NCI-H446 treated with DMSO at 0.1 percent for 48 hours (cell line): ENCODE measurements at regions not wholly inside any gene's neighbourhood (a gene's known extent, or its start where the extent isn't known, plus 50 kb on each side); places are given as distances from the start of the nearest gene placed in this dataset.

Experiments used
- DNase-seq: peaks from one replicate; lab custom pipeline; 2025; lab: John Stamatoyannopoulos, UW

DNA sequence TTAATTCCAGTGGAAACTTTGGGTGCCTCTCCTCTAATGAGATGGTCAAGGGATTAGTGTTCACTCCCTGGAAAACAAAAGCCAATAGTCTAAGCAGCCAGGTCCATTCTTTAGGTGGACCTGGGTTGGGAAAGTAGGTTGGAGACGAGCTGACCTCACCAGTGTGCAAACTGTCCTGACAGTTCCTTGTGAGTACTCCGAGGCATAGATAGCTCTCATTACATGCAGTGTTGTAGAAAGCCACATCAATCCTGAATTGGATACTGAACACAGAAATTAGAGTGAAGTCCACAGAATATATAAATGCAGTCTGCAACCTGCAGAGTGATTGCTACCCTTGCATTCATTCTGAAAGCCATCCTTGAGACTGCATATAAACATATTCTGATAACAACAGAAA is 675.1 kb upstream of the CXADR start:
- no peak for DNase-seq

DNA sequence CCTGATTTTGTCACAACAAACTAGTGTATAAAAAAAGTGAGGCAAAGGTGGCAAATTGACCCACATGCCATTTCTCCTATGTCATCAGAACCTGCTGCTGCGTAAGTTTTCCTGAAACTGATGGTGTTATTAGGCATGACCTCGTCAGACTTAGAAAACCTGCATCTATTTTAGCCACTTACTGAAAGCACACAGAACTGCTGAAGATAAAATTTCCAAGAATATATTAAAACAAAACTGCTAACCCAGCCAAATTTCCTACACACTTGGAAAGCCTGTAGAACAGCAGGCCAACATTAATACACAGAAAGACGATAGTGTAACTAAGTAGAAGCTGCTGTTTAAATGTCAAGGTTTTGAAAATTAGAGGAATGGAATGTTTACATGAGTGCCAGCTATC is 674.5 kb upstream of the CXADR start:
- peak; percentile 36 for DNase-seq

DNA sequence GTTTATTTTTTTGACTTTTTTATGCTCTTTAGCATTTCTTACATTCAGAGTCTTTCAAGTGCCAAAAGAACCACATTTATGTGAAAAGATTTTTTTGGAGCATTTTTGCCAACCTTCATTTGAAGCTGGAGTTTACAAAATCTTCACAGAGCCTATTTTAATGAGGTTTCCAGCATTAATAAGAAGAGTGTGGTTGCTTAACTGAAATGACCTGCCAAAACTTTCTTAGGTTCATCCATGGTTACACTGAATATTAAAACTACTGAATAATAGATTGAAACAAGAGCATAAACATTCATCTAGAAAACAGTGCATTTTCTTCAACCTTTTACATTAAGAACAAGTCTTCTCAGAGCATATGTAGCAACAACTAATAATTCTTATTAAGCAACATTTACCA is 672.3 kb upstream of the CXADR start:
- no peak for DNase-seq

DNA sequence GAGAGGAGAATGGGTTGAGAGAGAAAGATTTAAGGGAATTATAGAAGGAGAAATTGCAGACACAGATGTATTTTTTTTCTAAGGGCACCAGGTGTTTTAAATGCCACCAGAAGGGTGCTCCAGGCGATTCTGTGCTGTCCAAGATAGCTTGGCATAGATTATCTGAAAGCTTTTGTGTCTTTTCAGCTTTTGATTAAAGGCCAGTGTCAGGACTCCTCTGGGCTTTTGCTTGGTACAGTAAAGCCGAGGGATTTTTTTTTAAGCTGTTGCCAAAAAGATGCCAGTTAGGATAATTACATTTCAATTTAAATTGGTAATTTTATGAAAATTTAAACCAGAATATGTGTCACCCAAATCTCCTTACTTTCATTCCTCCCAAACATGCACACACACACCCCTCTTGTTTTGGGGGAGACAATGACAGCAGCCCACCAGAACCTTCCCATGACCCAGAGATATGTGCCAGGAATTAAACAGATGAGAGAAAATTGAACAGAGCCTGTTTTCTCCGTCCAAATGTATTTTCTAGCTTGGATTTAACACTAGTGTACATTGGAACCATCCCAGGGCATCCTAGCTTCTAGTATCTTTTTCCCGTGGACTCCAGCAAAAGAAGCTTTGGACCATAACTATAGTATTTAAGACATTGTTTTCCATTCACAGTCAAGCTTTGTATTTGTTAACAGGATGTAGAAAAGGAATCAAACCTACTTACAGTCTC is 670.7 kb upstream of the CXADR start:
- DNase-seq = peak; percentile 43

DNA sequence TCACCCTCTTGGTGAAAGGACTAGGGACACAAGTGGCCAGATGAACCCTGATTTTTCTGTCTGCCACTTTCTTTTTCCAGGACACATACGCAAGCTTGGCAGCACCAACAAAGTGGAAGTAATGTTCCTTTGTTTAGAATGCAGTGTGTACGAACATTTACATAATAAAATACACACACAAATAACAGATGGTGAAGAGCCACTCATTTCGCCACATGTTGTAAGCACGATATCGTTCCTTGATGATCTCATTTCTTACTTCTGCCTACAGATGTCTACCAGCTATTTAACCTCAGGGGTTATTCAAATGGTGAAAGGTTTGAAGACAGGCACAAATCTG is 670.2 kb upstream of the CXADR start:
- peak; percentile 53 for DNase-seq

DNA sequence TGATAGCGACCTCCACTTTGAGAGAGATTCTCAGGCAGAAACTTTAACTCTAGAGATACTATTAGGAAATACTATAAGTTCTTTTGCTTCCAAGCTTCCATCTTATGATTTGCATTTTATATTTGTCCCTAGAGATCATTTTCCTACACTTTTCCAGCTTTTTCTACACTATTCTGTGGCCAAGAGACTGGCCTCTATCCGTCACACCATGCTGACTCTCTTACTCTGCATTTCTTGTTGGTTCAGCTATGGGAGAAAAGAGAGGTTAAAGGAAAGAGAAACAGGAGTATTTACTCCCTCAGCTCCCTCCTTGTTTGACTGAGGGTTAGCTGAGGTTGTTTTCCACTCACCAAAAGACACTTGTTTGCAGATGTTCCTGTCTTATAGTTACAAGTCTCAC is 665.6 kb upstream of the CXADR start:
- no peak for DNase-seq

DNA sequence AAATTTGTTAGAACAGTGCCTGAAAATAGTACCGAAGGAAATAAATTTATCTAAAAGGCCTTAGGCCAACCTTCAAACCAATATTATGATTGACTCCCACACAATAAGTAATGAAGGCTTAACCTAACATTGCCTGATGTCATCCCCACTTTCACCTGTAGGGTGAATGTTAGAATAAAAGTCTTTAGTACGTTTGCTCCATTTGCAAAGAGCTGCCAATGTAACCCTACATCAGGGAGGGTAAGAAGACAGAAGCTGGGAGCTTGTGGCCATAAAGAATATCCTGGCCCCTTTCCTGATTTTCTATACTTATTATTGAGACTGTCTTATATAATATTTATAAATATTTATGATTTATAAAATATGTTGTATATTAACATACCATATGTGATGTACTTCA is 661.8 kb upstream of the CXADR start:
- no peak for DNase-seq

DNA sequence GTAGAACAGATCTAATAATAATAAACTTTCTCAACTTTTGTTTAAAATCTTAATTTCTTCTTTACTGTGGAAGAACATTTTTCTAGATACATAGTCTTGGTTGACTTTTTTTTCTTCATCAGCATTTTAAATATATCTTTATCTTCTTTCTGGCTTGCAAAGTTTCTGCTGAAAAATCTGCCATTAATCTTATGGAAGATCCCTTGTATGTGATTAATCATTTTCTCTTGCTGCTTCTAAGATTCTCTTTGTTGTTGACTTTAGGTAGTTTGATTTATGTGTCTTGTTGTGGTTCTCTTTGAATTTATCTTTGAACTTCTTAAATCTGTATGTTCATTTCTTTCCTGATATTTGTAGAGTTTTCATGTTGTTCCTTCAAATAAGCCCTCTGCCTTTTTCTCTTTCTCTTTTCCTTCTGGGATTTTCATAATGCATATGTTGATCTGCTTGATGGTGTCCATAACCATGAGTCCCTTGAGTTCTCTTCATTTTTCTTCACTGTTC is 657.6 kb upstream of the CXADR start:
- DNase-seq = no peak

DNA sequence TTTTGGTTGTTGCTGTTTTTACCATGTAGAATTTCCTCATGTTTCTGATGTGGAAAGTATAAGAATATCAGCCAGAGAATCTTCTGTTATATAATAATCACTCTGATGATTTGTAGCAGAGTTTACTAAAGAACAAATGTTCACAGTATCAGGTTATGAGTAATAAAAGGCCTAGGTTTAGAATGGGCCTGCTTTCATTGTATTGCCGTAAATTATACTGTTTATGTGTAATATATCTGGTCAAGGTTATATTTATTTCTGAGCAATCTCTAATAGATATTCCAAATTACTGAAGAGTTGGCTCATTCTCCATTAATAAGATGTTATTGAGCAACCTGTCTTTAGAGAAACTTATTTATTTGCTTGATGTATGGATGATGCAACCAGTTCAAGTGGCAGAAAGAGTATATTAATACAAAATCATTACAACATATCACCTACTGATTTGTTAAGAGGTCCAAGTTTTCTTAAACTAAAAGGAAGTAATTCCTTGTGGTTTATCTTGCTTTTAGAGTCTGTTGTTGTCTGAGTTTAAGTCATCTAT is 649.4 kb upstream of the CXADR start:
- DNase-seq = no peak

DNA sequence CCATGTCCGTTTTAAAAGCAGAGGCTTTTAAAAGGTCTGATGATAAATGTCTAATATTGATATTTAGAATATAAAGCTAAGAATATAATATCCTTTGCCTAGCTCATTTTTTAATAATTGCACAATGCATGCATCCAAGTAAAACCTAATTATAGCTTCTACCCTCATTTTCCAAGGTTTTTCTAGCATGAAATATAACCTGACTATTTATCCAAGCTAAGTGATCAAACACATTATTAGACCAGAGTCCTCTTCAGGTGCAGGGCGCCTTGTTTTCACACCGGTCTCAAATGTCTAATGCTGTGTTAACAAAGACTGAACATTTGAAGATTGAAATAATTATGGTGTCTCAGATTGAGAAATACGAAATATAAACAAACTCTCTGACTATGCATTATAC is 648.9 kb upstream of the CXADR start:
- DNase-seq = no peak

DNA sequence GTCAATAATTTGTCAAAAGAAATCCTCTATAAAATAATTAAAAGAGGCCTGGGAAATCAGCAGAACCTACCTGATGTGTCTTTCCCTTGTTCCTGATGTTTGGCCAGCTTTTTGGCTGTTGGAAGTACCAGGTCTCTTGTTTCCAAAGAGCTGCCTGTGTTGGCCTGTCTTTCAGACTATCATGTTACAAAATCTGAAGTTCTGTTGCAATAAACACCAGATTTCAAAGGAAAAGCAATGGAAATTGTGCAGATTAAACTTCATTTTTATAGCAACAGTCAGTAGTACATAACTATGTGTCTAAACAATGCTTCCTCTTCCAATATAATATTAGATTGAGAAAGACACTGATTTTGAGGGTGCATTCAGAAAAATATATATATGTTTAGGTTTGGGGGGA is 647.2 kb upstream of the CXADR start:
- DNase-seq = no peak

DNA sequence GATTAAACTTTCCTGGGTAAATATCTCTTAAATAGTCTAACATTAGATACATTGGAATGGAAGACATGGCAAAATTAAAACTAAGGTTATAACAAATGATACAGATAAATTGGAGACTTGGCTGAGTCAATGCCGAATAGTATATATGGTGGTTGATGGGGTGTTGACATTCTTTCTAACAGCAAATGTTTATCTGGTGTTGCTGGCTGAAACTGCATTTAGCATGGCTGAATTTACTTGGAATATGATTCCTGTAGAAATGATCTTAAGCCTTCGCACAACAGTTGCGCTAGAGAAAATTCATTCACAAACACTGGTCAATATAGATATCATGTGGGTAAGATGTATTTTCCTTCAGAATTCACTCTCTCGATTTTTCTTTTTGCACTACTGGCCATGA is 646.0 kb upstream of the CXADR start:
- DNase-seq = no peak

DNA sequence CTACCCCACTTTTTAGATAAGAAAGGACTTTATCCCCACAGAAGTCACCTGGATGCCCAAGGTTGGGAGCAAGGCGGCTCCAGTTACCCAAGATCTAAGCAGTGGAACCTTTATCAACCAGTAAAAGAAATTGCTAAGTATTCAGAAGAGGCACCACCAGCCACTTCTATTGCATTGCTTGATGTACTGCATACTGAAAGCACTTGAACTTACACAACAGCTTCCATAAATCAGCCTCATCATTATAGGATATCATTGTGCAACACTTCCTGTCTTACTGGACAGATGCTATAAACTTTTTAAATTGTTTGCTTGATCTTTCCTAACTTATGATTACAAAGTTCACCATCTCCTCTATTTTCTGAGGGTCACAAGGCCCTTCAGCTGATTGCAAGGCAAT is 642.7 kb upstream of the CXADR start:
- no peak for DNase-seq

DNA sequence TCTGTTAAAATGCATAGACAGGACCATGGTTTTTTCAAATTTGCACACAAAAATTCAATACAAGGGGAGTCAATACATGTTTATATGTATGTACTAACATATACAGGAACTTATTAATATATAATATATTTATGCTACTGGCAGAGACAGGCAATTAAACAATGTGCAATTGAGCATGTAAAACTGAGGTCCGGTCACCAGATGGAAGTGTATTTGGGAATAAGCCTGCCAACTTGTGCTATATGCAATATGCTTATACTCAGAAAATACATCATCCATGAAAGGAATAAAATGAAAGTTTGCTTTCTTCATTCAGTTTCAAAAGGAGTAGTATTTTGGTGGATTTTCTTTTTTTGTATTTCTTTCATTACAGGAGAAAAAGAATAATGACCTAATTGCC is 640.2 kb upstream of the CXADR start:
- peak; percentile 86 for DNase-seq

DNA sequence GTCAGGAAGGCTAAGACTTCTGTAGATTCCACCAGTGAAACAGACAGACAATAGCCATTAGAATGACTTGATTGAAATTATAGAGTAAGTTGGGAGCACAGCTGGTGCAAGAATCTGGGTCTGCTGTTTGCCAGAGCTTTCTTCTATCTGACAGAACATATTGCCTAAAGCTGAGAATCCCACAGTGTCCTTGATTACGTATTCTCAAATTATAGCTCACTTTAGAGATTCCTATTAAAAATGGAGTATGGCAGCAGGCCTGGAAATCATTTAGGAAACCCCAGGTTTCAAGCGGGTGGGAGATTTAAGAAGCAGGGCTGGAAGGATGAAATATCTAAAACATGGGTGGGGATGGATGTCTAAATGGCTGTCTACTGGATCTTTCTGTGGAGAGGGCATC is 639.7 kb upstream of the CXADR start:
- peak; percentile 69 for DNase-seq

DNA sequence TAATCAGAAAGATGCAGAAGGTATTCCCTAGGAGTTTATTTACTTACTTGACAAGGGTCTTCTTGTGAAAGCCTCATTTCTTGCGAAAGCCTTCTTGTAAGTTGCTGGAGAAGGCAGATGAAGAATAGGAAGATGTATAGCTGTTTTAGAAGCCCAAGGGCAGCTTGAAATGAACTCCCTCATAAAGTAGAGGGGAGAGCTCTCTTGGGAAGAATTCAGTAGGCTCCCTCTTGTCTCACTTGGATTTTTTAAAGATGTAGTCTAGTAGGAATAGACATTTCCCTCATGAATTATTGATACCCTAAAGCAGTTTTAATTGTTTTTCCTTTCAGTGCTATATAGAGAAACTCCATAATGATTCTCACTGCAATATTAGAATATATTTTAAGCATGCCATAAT is 639.2 kb upstream of the CXADR start:
- DNase-seq = no peak

DNA sequence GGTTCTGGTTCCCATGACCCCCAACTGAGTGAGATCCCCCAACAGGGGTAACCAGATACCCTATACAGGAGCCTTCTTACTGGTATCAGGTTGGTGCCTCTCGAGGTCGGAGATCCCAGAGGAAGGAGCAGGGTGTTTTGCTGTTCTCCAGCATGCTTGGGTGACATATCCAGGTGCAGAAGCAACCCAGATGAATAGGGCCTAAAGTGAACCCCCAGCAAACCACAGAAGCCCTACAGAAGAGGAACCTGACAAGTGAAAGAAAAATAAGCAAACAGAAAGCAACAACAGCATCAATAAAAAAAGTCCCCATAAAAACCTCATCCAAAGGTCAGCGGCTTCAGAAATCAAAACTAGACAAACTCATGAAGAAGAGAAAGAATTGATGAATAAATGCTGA is 633.4 kb upstream of the CXADR start:
- DNase-seq = no peak

DNA sequence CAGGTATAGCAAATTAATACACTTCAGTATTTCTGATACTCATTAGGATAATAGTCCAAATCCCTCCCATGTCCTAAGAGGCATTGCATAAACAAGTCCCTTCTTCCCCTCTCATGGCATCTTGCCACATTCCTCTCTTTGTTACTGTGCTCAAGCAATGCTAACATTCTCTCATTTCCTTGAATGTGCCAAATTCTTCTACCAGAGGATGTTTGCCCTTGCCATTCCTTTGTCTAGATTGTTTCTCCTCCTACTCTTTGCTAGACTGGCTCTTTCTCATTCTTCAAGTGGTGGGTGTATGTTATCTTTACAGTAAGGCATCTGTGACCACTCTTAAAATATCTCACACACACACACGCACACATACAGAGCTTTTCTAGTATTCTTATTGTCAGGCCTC is 621.0 kb upstream of the CXADR start:
- DNase-seq = peak; percentile 57

DNA sequence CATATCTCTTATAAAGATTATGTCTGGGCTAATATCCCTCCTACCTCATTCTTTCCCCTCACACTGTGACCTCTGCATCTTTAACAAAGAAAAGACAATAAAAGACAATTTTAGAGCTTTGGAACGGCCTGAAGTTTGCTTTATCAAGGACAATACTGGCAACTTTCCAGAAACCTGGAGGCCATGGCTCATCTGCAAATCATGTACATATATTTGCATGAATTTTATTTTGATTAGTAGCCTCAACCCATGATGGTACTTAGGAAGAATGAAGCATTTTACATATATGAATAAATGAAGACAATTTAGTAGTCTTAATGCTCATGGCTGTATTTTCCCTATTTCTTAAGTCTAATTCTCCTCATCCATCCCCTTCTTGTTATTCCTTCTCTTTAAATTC is 612.2 kb upstream of the CXADR start:
- no peak for DNase-seq

DNA sequence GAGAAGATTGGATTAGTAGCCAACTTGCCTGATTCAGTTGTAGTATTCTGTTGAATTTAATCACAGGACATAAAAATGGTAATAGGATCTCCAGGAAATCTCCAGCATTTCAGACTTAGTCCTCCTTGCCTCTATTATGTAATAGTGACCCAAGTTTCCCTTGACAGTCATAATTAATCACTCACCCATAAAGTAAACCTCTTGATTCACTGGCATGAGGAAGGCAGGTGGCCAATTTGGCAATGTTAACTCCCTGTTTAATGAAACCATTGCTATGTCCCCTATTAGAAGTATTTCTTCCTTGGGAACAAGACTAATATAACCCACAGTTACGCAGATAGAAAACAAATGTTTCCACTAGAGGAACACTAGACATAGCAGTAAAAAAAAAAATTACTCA is 604.8 kb upstream of the CXADR start:
- peak; percentile 70 for DNase-seq

DNA sequence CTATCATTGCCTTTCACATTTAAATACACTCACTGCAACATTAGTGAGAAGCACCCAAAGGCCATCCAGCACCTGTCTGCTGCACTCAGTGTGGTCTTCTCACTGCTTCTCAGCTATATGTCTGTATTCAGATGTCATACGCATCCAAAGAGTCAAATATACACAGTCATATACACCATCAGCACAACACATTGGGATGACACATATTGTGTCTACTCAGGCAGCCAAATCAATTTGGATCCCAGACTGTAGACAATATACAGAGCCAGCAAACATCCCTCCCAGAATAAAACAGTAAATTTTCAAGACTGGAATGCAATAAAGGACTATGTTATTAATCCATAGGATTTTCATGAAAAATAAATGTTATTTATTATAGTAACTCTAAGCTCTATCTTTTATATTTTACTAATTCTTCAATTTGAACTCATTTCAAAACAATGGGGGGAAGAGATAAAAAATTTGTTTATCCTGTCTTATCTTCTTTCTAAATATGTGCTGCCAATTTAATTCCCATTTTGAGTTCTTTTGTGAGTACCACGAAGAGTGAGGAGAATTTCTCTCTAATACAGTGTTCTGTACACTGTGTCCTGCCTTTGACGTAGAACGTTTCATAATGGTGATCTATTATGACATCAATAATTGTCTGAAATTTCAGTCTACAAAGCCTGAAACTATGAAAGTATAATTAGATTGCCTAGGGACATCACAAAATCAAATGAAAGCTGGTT is 602.2 kb upstream of the CXADR start:
- no peak for DNase-seq

DNA sequence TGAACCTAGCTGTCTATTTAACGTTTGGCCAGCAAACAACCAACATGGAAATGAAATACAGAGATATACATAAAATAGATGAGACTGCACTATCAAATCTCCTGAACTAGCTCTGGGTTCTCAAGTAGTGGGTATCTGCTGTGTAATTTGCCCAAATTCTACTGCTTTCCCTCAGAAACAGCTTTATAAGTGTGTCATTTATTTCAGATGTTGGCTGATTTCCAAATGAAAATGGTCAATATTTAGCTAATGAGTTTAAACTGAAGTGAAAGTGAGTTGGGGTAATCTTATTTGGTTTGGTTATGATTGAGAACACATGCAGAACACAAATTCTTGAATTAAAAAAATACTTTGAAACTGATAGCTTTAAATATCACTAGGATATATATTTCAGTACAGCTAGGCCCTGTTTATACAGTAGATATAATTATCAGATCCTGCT is 601.7 kb upstream of the CXADR start:
- DNase-seq = no peak

DNA sequence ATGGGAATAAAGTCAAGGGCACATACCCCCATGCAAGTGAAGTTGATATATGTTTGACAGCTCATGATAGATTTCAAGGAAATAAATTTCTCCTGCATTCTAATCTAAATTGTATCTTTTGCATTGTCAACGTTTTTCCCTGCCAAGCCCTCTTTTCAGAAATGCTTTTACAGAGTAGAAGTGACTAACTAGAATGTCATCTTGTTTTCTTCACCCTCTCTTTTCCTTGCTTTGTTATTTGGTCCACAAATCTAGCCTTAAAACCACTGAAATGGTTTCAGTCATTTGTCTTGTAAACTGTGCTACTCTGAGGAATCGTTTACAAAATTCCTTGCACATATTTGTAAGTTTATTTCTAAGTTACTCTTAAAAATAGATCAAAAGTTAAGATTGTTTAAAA is 600.8 kb upstream of the CXADR start:
- no peak for DNase-seq

DNA sequence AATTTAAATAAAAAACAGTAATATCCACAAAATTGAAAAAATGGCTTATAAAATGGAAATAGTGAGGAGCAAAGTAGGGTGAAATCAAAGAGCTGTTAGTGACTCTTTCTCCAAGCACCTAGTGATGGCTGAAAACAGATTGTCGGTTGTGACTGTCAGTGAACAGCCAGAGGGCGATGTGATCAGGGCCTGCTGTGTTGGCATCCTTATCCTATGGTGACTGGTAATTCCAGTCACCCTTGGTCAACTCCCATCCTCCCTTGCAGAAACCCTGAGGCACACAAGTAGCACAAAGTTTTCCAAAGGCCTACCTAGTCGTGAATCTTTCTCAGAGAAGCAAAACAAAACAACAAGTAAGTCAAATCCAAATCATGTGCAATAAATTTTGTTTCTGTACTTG is 599.8 kb upstream of the CXADR start:
- DNase-seq = no peak
